ENCODE measurements at regions not wholly inside any gene's neighbourhood (a gene's known extent, or its start where the extent isn't known, plus 50 kb on each side); places are given as distances from the start of the nearest gene placed in this dataset.

GRCh38 chr3:29145360-29145759 lies 135.5 kb upstream of the RBMS3 start:
- no peaks in the 10 kb centered on the region for H3K9me3 ChIP-seq (ENCODE audit: control insufficient read depth, low read depth, low read length)
- H3K27me3 ChIP-seq (ENCODE audit: control insufficient read depth, insufficient read depth, low read length) = no peaks in the 10 kb centered on the region
- no peak overlapping the region for H3K4me3 ChIP-seq (ENCODE audit: low read length)
- no peak overlapping the region for H3K9ac ChIP-seq (ENCODE audit: low read length)
- peaks cover 10% of the 10 kb centered on the region for H3K4me1 ChIP-seq (ENCODE audit: control insufficient read depth, low read depth, low read length)
- no peak overlapping the region for H3K27ac ChIP-seq (ENCODE audit: low read length)
- no peaks in the 10 kb centered on the region for H3K36me3 ChIP-seq (ENCODE audit: control insufficient read depth, low read depth, low read length)

DNA sequence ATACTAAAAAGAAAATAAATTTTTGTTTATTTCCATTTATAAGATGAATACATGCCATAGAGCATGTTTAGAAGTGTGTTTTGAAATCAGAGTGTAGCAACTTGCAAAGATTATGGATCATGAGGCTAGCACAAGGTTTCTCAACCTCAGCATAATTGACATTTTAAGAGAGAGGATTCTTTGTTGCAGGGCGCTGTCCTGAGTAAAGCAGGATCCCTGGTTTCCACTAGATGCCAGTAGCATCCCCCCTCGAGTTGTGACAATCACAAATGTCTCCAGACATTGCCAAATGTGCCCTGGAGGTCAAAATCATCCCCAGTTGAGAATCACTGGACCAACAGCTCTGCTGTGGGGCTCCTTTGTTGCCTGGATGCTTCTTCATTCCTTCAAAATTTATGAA lies 128.5 kb upstream of the RBMS3 start:
- Histone ChIP-seq H3K9me3 (ENCODE audit: control insufficient read depth, low read depth, low read length) (no peaks in the 10 kb centered on the region), H3K27me3 (ENCODE audit: control insufficient read depth, insufficient read depth, low read length) (no peaks in the 10 kb centered on the region), H3K4me1 (ENCODE audit: control insufficient read depth, low read depth, low read length) (peaks cover 10% of the 10 kb centered on the region), H3K36me3 (ENCODE audit: control insufficient read depth, low read depth, low read length) (no peaks in the 10 kb centered on the region), H3K9ac (ENCODE audit: low read length) (no peak overlapping the region), H3K4me3 (ENCODE audit: low read length) (no peak overlapping the region), H3K27ac (ENCODE audit: low read length) (no peak overlapping the region)

- no peaks in the 10 kb centered on the region for H3K36me3 ChIP-seq (ENCODE audit: control insufficient read depth, low read depth, low read length)
Observed at GRCh38 chr3:29153811-29154210, 127.1 kb upstream of the RBMS3 start.

DNA sequence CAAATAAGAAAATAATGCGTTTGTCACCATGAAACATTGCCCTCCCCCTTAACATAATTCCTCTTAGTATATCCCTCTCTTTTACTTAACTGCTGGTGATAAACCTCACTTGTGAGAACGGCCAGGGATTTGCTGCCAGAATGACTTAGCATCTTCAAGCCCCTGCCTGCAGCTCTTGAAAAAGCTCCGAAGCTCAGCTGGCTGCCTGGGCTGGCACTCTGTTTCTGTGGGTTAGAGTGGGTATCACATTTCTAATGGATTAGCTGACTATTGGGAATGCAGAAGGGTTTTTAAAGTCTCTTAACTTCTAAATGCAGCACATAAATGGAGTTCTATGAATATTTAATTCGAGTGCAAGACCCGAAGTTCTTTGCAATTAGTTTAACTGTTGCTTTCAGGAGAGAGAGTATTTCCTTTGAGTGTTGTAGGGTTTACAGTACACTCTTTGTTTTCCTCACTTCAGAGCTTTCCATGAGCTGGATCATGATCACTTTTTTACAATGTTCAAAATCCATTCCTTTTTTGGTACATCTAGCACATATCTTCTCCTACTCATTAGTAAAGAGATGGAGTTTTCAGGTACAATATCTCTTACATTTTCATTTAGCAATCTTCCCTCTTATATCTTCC lies 124.7 kb upstream of the RBMS3 start:
- Histone ChIP-seq H3K27ac (ENCODE audit: low read length) (no peak overlapping the region), H3K9ac (ENCODE audit: low read length) (no peak overlapping the region), H3K4me3 (ENCODE audit: low read length) (no peak overlapping the region), H3K9me3 (ENCODE audit: control insufficient read depth, low read depth, low read length) (no peaks in the 10 kb centered on the region), H3K36me3 (ENCODE audit: control insufficient read depth, low read depth, low read length) (no peaks in the 10 kb centered on the region), H3K27me3 (ENCODE audit: control insufficient read depth, insufficient read depth, low read length) (no peaks in the 10 kb centered on the region), H3K4me1 (ENCODE audit: control insufficient read depth, low read depth, low read length) (peaks cover 10% of the 10 kb centered on the region)

More at GRCh38 chr3:29153811-29154210, 127.1 kb upstream of the RBMS3 start:
- H3K4me3 ChIP-seq (ENCODE audit: low read length) = no peak overlapping the region
- H3K9ac ChIP-seq (ENCODE audit: low read length) = no peak overlapping the region
- H3K27ac ChIP-seq (ENCODE audit: low read length) = no peak overlapping the region
- no peaks in the 10 kb centered on the region for H3K27me3 ChIP-seq (ENCODE audit: control insufficient read depth, insufficient read depth, low read length)
- no peaks in the 10 kb centered on the region for H3K9me3 ChIP-seq (ENCODE audit: control insufficient read depth, low read depth, low read length)
- peaks cover 10% of the 10 kb centered on the region for H3K4me1 ChIP-seq (ENCODE audit: control insufficient read depth, low read depth, low read length)

DNA sequence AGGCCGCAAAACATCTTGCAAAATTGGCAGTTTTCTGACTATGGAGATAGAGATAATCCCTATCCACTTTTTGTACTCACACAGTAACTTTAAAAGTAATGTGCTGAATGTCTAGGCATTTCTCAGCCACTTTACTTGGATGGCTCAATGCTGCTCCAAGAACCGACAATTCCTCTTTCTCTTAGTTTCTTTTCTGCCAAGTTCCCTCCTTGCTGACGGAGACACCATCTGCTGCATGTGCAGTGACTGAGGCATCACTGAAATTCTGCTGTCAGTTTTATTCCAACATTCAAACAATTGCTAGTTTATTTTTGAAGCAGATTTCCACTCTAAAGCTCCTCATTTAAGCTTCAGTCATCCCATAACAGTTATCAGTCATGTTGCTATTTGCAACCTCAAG lies 116.0 kb upstream of the RBMS3 start:
- Histone ChIP-seq H3K9ac (ENCODE audit: low read length) (no peak overlapping the region), H3K27me3 (ENCODE audit: control insufficient read depth, insufficient read depth, low read length) (no peaks in the 10 kb centered on the region), H3K36me3 (ENCODE audit: control insufficient read depth, low read depth, low read length) (no peaks in the 10 kb centered on the region), H3K27ac (ENCODE audit: low read length) (no peak overlapping the region), H3K9me3 (ENCODE audit: control insufficient read depth, low read depth, low read length) (no peaks in the 10 kb centered on the region), H3K4me1 (ENCODE audit: control insufficient read depth, low read depth, low read length) (peaks cover 5% of the 10 kb centered on the region), H3K4me3 (ENCODE audit: low read length) (no peak overlapping the region)

DNA sequence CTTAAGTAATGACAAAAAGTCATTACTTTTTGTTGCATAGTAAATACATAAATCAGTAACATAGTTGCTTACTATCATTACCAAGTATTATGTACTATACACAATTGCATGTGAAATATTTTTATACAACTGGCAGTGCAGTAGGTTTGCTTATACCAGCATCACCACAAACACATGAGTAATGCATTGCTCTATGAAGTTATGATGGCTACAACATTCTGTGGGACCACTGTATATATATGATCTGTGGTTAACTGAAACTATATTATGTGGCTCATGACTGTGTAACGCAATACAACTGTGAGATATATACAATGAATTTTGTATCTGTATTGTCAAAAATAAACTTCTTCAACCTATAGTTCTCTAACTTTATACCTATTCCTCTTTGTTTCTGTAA lies 113.7 kb upstream of the RBMS3 start:
- Histone ChIP-seq H3K27ac (ENCODE audit: low read length) (no peak overlapping the region), H3K9me3 (ENCODE audit: control insufficient read depth, low read depth, low read length) (no peaks in the 10 kb centered on the region), H3K27me3 (ENCODE audit: control insufficient read depth, insufficient read depth, low read length) (no peaks in the 10 kb centered on the region), H3K36me3 (ENCODE audit: control insufficient read depth, low read depth, low read length) (no peaks in the 10 kb centered on the region), H3K9ac (ENCODE audit: low read length) (no peak overlapping the region), H3K4me3 (ENCODE audit: low read length) (no peak overlapping the region), H3K4me1 (ENCODE audit: control insufficient read depth, low read depth, low read length) (peaks cover 5% of the 10 kb centered on the region)

- Histone ChIP-seq H3K27me3 (ENCODE audit: control insufficient read depth, insufficient read depth, low read length) (no peaks in the 10 kb centered on the region), H3K9me3 (ENCODE audit: control insufficient read depth, low read depth, low read length) (no peaks in the 10 kb centered on the region), H3K9ac (ENCODE audit: low read length) (no peak overlapping the region), H3K36me3 (ENCODE audit: control insufficient read depth, low read depth, low read length) (no peaks in the 10 kb centered on the region), H3K4me3 (ENCODE audit: low read length) (no peak overlapping the region), H3K27ac (ENCODE audit: low read length) (no peak overlapping the region), H3K4me1 (ENCODE audit: control insufficient read depth, low read depth, low read length) (peaks cover 5% of the 10 kb centered on the region)
Observed at GRCh38 chr3:29168081-29168480, 112.8 kb upstream of the RBMS3 start.

- no peaks in the 10 kb centered on the region for H3K9me3 ChIP-seq (ENCODE audit: control insufficient read depth, low read depth, low read length)
- H3K4me1 ChIP-seq (ENCODE audit: control insufficient read depth, low read depth, low read length) = peaks cover 5% of the 10 kb centered on the region
- no peaks in the 10 kb centered on the region for H3K36me3 ChIP-seq (ENCODE audit: control insufficient read depth, low read depth, low read length)
- no peak overlapping the region for H3K4me3 ChIP-seq (ENCODE audit: low read length)
- H3K9ac ChIP-seq (ENCODE audit: low read length) = no peak overlapping the region
- H3K27ac ChIP-seq (ENCODE audit: low read length) = no peak overlapping the region
- H3K27me3 ChIP-seq (ENCODE audit: control insufficient read depth, insufficient read depth, low read length) = no peaks in the 10 kb centered on the region
Observed at GRCh38 chr3:29168696-29169095, 112.2 kb upstream of the RBMS3 start.

GRCh38 chr3:29169451-29169850 lies 111.4 kb upstream of the RBMS3 start:
- no peaks in the 10 kb centered on the region for H3K36me3 ChIP-seq (ENCODE audit: control insufficient read depth, low read depth, low read length)
- no peaks in the 10 kb centered on the region for H3K9me3 ChIP-seq (ENCODE audit: control insufficient read depth, low read depth, low read length)
- no peak overlapping the region for H3K4me3 ChIP-seq (ENCODE audit: low read length)
- no peaks in the 10 kb centered on the region for H3K27me3 ChIP-seq (ENCODE audit: control insufficient read depth, insufficient read depth, low read length)
- H3K4me1 ChIP-seq (ENCODE audit: control insufficient read depth, low read depth, low read length) = peaks cover 5% of the 10 kb centered on the region
- no peak overlapping the region for H3K27ac ChIP-seq (ENCODE audit: low read length)
- H3K9ac ChIP-seq (ENCODE audit: low read length) = no peak overlapping the region

DNA sequence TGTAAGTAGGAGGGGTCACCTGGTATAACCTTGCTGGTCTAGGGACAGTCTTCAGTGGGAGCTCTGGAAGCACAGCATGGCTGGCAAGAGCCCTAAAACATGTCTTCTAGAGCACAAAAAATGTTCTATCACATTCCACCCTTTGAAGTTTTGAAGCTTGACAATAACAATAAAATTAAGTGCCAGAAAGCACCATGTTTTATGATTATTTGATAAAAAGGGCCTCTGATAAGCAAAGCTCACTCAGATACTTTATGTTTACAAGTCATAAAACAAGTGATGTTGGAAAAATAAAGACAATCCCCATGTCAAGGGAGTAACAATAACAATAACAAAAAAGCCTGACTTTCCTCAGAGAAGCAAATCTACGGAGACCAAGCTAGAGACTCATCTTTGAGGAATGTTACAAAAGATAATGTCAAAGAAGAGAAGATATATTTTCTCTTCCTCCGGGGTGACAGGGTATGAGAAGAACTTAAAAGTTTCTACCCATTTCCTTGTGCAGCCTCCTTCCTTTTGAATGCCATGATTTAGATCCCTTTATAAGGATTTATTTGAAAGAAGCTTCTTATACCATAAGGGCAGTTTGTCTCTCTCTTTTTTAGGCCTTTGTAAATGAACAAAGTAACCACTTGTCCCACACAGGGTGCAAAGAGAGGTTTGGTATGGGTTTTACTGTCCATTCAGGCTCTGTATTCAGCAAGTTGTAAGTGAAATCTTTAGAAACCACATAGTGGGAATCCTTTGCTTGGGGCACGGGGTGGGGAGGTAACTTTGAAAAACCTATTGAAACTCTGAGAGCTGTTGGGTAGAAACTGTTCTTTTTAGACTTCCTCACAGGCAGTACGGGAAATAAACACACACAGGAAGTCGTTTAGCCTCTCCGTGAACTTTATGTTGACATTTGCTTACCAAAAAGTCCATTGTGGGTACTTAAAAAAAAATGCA lies 109.6 kb upstream of the RBMS3 start:
- Histone ChIP-seq H3K36me3 (ENCODE audit: control insufficient read depth, low read depth, low read length) (no peaks in the 10 kb centered on the region), H3K27me3 (ENCODE audit: control insufficient read depth, insufficient read depth, low read length) (no peaks in the 10 kb centered on the region), H3K4me3 (ENCODE audit: low read length) (no peak overlapping the region), H3K4me1 (ENCODE audit: control insufficient read depth, low read depth, low read length) (peaks cover 15% of the 10 kb centered on the region), H3K9ac (ENCODE audit: low read length) (no peak overlapping the region), H3K9me3 (ENCODE audit: control insufficient read depth, low read depth, low read length) (no peaks in the 10 kb centered on the region), H3K27ac (ENCODE audit: low read length) (no peak overlapping the region)

DNA sequence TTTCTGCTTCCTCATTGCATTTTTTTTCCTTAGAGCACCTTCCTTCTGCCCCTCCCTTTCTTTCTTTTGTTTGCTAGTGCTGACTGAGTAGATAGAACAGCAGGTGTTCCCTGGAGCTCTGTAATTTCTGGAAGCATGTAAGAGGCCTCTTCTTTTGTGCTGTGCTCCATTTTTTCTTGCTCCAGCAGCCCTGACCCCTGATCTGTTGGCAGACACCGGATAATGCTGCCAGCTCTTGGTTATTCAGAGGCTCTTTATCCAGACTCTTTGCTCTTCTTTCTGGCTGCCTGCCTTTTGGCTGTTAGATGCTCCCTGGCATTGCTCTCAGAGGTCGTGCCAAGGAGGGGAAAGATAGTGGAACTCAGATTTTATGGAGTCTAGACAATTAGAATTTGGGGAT lies 104.4 kb upstream of the RBMS3 start:
- Histone ChIP-seq H3K4me3 (ENCODE audit: low read length) (no peak overlapping the region), H3K27ac (ENCODE audit: low read length) (no peak overlapping the region), H3K9ac (ENCODE audit: low read length) (no peak overlapping the region), H3K27me3 (ENCODE audit: control insufficient read depth, insufficient read depth, low read length) (no peaks in the 10 kb centered on the region), H3K9me3 (ENCODE audit: control insufficient read depth, low read depth, low read length) (no peaks in the 10 kb centered on the region), H3K36me3 (ENCODE audit: control insufficient read depth, low read depth, low read length) (no peaks in the 10 kb centered on the region), H3K4me1 (ENCODE audit: control insufficient read depth, low read depth, low read length) (peaks cover 19% of the 10 kb centered on the region)
